ENCODE measurements at regions not wholly inside any gene's neighbourhood (a gene's known extent, or its start where the extent isn't known, plus 50 kb on each side); places are given as distances from the start of the nearest gene placed in this dataset.

DNA sequence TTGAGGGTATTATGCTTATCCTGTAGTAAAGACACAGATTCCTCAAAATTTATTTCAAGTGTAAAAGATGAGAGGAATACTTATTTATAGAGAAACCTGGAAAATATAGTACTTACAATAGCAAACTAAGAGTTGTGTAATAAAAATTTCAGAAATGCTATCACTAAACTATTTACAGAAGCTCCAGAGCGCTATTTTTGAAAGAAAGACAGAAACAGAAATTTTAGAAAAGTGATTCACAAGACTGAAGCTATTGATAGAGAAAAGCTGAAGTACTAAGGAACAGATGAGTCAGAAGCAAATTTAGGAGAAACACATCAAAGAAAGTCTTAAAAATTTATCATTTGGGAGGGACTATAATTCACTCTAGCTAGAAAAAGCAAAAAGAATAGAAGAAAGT is 1174.2 kb downstream of the DIAPH3 start:
- no peak for TF ChIP-seq ZNF274 (IDR thresholded peaks at IDR 0.05; ENCODE audit: low read depth, low read length)
- TF ChIP-seq SUZ12 (IDR thresholded peaks at IDR 0.05; ENCODE audit: extremely low read depth, insufficient read depth, insufficient read length) = no peak
- no peak for TF ChIP-seq YY1 (IDR thresholded peaks at IDR 0.05; ENCODE audit: insufficient read depth, insufficient read length)

All from NT2/D1 (cell line).